ENCODE measurements at regions not wholly inside any gene's neighbourhood (a gene's known extent, or its start where the extent isn't known, plus 50 kb on each side); places are given as distances from the start of the nearest gene placed in this dataset.

DNA sequence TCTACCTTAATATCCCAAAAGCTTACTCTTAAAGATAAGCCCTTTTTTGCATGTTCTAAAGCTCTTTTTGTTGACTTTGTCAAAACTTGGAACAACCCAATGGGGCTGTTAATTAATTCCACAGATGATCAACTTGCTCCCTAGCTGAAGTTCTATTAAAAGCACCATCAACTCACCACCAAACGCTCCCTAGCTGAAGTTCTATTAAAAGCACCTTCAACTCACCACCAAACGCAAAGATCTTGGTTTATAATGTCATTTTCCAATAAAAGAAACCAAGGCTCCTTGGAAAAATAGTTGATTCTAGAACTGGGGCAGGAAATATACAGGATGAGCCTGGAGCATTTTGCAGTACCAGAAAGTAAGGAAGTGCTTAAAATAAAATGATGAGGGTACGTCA lies 122.3 kb upstream of the STT3B start:
- no peaks in the 10 kb centered on the region for H3K9me3 ChIP-seq
- no peak overlapping the region for H3K4me3 ChIP-seq
- peaks cover 0 to 50% (median 14%) of the 10 kb centered on the region in 4 donors for H3K4me1 ChIP-seq
- intact Hi-C loops (cut with DNase I; ENCODE audit: low total_unique reads): no loop called here
- no peak for DNase-seq
- no peak for TF ChIP-seq CTCF (IDR thresholded peaks at IDR 0.05)
- H3K36me3 ChIP-seq: no peaks in the 10 kb centered on the region
- H3K27me3 ChIP-seq: no peaks in the 10 kb centered on the region
- H3K27ac ChIP-seq: no peak overlapping the region

GRCh38 chr3:31412832-31413231 lies 119.9 kb upstream of the STT3B start:
- peaks cover 0 to 27% (median 5%) of the 10 kb centered on the region in 4 donors for H3K4me1 ChIP-seq
- no peak for DNase-seq
- no peak for TF ChIP-seq CTCF (IDR thresholded peaks at IDR 0.05)
- H3K27ac ChIP-seq: no peak overlapping the region
- H3K36me3 ChIP-seq: no peaks in the 10 kb centered on the region
- intact Hi-C loops (cut with DNase I; ENCODE audit: low total_unique reads): no loop called here
- no peaks in the 10 kb centered on the region for H3K9me3 ChIP-seq
- H3K27me3 ChIP-seq: no peaks in the 10 kb centered on the region
- H3K4me3 ChIP-seq: no peak overlapping the region

DNA sequence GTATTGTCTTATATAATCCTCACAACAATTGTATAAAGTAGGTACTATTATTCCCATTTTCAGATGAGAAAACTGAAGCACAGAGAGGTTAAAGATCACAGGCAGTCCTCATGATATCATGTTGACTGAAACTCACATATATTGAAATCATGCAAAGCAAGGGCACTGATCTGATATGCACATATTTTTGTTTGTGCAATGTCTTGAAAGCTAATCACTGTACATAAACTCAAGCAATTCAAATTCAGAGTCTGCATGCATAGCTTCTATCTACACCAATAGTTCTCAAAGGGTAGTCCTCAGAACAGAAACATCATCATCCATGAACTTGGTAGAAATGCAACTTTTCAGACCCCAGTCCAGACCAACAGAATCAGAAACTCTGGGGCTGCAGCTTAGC lies 119.2 kb upstream of the STT3B start:
- no peaks in the 10 kb centered on the region for H3K9me3 ChIP-seq
- peaks cover 0 to 20% (median 5%) of the 10 kb centered on the region in 4 donors for H3K4me1 ChIP-seq
- no peaks in the 10 kb centered on the region for H3K27me3 ChIP-seq
- intact Hi-C loops (cut with DNase I; ENCODE audit: low total_unique reads): no loop called here
- no peak for TF ChIP-seq CTCF (IDR thresholded peaks at IDR 0.05)
- H3K4me3 ChIP-seq: no peak overlapping the region
- DNase-seq: no peak
- no peak overlapping the region for H3K27ac ChIP-seq
- no peaks in the 10 kb centered on the region for H3K36me3 ChIP-seq

- intact Hi-C loops (cut with DNase I; ENCODE audit: low total_unique reads): no loop called here
- TF ChIP-seq CTCF (IDR thresholded peaks at IDR 0.05): no peak
These were observed 115.7 kb upstream of the STT3B start for GRCh38 chr3:31416980-31417379.

DNA sequence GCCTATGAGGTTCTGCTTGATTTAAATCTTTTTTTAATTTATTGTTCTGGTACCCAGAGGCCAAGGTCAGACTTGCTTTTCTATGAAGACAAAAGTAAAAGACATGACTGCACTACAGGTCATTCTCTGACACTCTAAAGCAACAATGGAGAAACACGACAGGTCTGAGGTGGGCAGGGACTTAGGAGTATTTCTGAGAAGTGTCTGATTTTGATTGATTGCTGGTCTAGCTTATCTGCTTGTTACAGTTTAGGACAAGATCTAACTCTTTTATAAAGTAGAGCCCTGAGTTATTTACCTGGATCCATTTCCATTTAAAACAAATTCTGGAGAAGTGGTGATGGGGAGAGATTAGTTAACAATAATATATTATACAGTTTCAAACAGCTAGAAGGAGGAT lies 115.2 kb upstream of the STT3B start:
- Histone ChIP-seq H3K4me1 (no peaks in the 10 kb centered on the region), H3K36me3 (no peaks in the 10 kb centered on the region), H3K27ac (no peak overlapping the region), H3K9me3 (no peaks in the 10 kb centered on the region), H3K4me3 (no peak overlapping the region), H3K27me3 (no peaks in the 10 kb centered on the region)
- intact Hi-C loops (cut with DNase I; ENCODE audit: low total_unique reads): no loop called here
- no peak for TF ChIP-seq CTCF (IDR thresholded peaks at IDR 0.05)
- DNase-seq: no peak

More at GRCh38 chr3:31416980-31417379, 115.7 kb upstream of the STT3B start:
- Histone ChIP-seq H3K27ac (no peak overlapping the region), H3K36me3 (no peaks in the 10 kb centered on the region), H3K4me3 (no peak overlapping the region), H3K27me3 (no peaks in the 10 kb centered on the region), H3K4me1 (no peaks in the 10 kb centered on the region), H3K9me3 (no peaks in the 10 kb centered on the region)
- DNase-seq: no peak

GRCh38 chr3:31420311-31420710 lies 112.4 kb upstream of the STT3B start:
- Histone ChIP-seq H3K4me3 (no peak overlapping the region), H3K27ac (no peak overlapping the region), H3K36me3 (no peaks in the 10 kb centered on the region), H3K4me1 (no peaks in the 10 kb centered on the region), H3K27me3 (no peaks in the 10 kb centered on the region), H3K9me3 (no peaks in the 10 kb centered on the region)
- intact Hi-C loops (cut with DNase I; ENCODE audit: low total_unique reads): no loop called here
- no peak for TF ChIP-seq CTCF (IDR thresholded peaks at IDR 0.05)
- DNase-seq: no peak
